ENCODE measurements at regions not wholly inside any gene's neighbourhood (a gene's known extent, or its start where the extent isn't known, plus 50 kb on each side); places are given as distances from the start of the nearest gene placed in this dataset.
"Not testable (repeated sequence)": the region's sequence is repeated elsewhere in the genome, so short reads cannot be mapped to it uniquely, and the experiment has no call there.

- H3K4me3 ChIP-seq: no peak overlapping the region
- no peaks in the 10 kb centered on the region for H3K27me3 ChIP-seq
- H3K27ac ChIP-seq: no peak overlapping the region
- H3K36me3 ChIP-seq: no peaks in the 10 kb centered on the region
- DNase-seq: no peak
- H3K4me1 ChIP-seq (ENCODE audit: insufficient read depth): no peaks in the 10 kb centered on the region
- TF ChIP-seq EP300 (IDR thresholded peaks at IDR 0.05) (no peak), POLR2A (IDR thresholded peaks at IDR 0.05) (no peak), CTCF (IDR thresholded peaks at IDR 0.05) (no peak)
- WGBS, 3 donors: 18 to 23% (median 21%) methylated on average over 4 of the region's 4 CpGs
- intact Hi-C loops (cut with DNase I): loop anchor here in 1 of 4 donors (5.0 kb wide), 1 partner anchor 1812 kb away; no protein-coding TSS in a partner anchor
- no peaks in the 10 kb centered on the region for H3K9me3 ChIP-seq
Observed at GRCh38 chr7:43054052-43054722, 58.3 kb upstream of the HECW1 start.

GRCh38 chr7:43057141-43057540 is 55.3 kb upstream of the HECW1 start:
- DNase-seq: no peak
- 61 to 76% (median 71%) methylated on average over 3 of the region's 3 CpGs for WGBS, 3 donors

DNA sequence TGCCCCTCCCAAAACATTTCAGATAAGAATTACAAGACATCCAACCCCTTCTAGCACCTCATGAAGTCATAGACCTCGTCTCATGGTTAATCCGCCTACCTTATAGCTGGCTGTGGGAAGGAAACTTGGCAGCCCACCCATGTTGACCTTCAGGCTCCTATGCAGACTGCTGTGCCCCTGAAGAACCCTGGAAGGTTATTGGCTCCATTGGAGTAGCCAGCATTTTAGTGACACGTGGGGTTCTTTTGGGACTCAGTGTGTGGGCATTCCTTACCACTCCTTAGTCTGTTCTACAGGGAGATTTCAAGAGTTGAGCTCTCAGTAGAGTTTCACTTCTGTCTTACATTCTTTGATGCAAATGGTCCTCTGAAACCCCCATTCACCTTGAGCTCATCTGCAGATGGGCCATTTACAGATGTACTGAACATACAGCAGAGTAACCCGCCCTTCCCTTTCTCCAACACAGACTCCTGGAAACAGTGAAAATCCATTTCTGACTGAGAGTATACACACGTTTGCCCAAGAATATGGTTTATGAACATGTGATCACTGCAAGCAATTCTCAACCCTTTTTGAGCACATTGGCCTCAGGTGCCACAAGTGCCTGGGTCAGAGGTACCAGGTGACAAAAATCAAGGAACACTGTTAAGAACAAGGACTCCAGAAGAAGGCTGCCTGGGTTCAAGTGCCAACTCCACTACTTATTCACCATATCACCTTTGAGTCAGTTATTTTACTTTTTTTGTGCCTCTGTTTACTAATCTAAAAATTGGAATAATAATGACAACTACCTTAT is 54.0 kb upstream of the HECW1 start:
- no peak for TF ChIP-seq POLR2A (IDR thresholded peaks at IDR 0.05)
- TF ChIP-seq EP300 (IDR thresholded peaks at IDR 0.05): no peak
- no peak for TF ChIP-seq CTCF (IDR thresholded peaks at IDR 0.05)
- no peaks in the 10 kb centered on the region for H3K27me3 ChIP-seq
- H3K9me3 ChIP-seq: no peaks in the 10 kb centered on the region
- no peak overlapping the region for H3K27ac ChIP-seq
- H3K4me3 ChIP-seq: no peak overlapping the region
- WGBS, 3 donors: 84 to 90% (median 85%) methylated on average over 5 of the region's 5 CpGs
- H3K4me1 ChIP-seq (ENCODE audit: insufficient read depth): no peaks in the 10 kb centered on the region
- intact Hi-C loops (cut with DNase I): no loop called here
- no peak for DNase-seq
- H3K36me3 ChIP-seq: no peaks in the 10 kb centered on the region

More at GRCh38 chr7:43057141-43057540, 55.3 kb upstream of the HECW1 start:
- H3K27me3 ChIP-seq: no peaks in the 10 kb centered on the region
- H3K4me1 ChIP-seq (ENCODE audit: insufficient read depth): no peaks in the 10 kb centered on the region
- intact Hi-C loops (cut with DNase I): no loop called here
- H3K36me3 ChIP-seq: no peaks in the 10 kb centered on the region
- TF ChIP-seq CTCF (IDR thresholded peaks at IDR 0.05) (no peak), POLR2A (IDR thresholded peaks at IDR 0.05) (no peak), EP300 (IDR thresholded peaks at IDR 0.05) (no peak)
- no peak overlapping the region for H3K4me3 ChIP-seq
- H3K27ac ChIP-seq: no peak overlapping the region
- H3K9me3 ChIP-seq: no peaks in the 10 kb centered on the region

DNA sequence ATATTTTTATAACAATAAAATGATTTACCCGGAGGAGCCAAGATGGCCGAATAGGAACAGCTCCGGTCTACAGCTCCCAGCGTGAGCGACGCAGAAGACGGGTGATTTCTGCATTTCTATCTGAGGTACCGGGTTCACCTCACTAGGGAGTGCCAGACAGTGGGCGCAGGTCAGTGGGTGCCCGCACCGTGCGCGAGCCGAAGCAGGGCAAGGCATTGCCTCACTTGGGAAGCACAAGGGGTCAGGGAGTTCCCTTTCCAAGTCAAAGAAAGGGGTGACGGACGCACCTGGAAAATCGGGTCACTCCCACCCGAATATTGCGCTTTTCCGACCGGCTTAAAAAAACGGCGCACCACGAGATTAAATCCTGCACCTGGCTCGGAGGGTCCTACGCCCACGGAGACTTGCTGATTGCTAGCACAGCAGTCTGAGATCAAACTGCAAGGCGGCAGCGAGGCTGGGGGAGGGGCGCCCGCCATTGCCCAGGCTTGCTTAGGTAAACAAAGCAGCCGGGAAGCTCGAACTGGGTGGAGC is 53.3 kb upstream of the HECW1 start:
- H3K36me3 ChIP-seq: not testable (repeated sequence)

More for the DNA sequence above, 53.3 kb upstream of the HECW1 start:
- H3K27me3 ChIP-seq; H3K27ac ChIP-seq; H3K4me3 ChIP-seq; DNase-seq; H3K4me1 ChIP-seq (ENCODE audit: insufficient read depth); intact Hi-C loops (cut with DNase I); H3K9me3 ChIP-seq: not testable (repeated sequence)
- 68 to 78% (median 70%) methylated on average over 26 to 31 of the region's 33 CpGs for WGBS, 3 donors

Measured in ovary (tissue), 7 donors.